ENCODE measurements at regions not wholly inside any gene's neighbourhood (a gene's known extent, or its start where the extent isn't known, plus 50 kb on each side); places are given as distances from the start of the nearest gene placed in this dataset.
"Not testable (repeated sequence)": the region's sequence is repeated elsewhere in the genome, so short reads cannot be mapped to it uniquely, and the experiment has no call there.

DNA sequence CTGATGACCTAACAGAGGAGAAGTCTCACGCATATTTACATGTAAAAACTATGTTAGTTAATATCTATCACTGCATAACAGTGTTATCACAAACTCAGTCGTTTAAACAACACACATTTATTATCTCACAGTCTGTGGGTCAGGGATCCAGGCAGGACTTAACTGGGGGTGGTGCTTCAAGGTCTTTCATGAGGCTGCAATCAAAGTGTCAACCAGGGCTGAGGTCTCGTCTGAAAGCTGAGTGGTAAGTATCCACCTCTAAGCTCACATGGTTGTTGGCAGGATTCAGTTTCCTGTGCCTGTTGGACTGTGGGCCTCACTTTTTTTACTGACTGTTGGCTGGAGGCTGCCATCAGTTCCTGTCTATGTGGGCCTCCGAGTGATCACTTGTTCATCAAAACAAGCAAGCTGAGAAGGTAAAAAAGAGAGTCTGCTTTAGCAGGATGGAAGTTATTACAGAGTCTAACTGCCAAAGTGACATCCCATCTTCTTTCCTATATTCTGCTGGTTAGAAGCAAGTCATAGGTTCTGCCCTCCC, 188.6 kb downstream of the CARTPT start:
- no peak for DNase-seq

DNA sequence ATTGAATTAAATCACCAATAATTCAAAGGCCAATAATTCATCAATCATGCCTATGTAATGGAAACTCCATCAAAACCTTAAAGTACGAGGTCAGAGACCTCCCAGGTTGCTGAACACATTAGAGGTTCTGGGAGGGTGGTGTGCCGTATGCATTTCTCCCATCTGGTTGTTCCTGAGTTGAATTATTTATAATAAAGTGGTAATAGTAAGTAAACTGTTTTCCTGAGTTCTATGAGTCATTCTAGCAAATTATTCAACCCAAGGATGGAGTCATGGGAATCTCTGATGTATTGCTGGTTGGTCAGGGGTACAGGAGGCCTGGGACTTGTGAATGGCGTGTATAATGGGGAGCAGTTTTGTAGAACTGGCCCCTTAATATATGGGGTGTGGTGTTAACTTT, 191.7 kb downstream of the CARTPT start:
- DNase-seq, result no peak

DNA sequence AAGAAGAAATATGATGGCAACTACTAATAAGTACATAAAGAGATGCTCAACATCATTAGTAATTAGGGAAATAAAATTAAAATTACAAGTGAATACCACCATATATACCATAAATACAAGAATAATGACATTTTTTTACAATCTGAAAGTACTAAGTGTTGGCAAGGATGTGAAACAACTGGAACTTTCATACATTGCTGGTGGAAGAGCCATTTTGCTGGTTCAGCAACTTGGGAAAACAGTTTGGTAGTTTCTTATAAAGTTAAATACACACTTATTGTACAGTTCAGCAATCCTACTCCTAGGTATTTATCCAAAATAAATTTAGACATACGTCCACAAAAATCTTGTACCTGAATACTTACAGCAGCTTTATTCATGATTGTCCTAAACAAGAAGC, 192.9 kb downstream of the CARTPT start:
- DNase-seq, result no peak

DNA sequence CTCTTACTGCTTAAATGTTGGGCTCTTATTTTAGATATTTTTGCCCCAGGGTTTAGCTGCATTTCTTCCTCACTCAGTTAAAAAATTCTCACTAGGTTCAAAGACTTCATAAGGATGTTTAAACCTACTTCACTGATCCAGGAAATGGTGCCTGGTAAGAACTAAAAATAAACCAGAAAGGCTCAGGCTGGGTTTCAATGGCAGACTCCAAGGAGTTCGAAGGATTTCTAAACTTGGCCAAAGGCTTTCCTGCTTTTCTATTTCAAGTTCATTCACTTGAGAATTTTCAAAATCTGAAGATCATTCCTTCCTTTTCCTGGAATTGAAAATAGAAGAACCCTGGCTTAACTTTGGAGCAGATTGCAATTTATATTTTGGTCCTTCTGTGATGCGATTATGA, 193.0 kb upstream of the MAP1B start:
- no peak for DNase-seq

DNA sequence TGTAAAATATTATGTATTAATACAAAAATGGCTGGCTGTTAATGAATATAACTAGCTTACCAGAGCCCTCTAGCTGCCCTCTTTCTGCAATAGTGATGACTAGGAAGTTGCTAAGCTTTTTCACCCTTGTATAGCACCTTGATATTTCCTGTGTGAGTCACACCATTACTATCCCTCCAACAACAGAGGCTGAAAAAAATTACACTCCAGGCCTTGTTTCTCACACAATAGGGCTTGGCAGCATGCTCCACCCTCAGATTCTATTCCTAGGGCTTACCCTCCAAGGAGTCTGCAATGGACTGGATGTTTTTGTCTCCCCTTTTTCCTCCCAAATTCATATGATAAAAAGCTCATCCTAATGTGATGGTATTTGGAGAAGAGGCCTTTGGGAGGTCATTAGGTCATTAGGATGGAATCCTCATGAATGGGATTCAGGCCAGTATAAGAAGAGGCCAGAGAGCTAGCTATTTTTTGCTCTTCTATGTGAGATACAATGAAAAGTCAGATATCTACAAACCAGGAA, 184.6 kb upstream of the MAP1B start:
- DNase-seq, result no peak

DNA sequence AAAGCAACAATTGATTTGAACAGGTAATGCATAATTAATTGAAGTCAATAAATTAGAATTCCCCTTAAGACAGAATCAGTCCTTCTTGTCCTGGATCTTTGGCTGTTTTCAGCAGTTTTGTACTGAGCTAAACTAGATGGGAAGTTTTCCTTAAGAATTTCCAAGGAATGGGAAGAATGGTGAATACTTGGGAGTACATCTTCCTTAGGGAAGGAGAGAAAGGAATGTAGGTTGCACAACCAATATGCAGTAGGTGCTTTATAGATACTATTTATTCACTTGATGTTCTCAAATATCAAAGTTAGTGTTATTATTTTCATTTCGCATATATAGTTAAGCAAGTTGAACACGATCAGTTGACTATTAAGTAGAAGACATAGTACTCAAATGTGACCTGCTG, 183.5 kb upstream of the MAP1B start:
- no peak for DNase-seq

DNA sequence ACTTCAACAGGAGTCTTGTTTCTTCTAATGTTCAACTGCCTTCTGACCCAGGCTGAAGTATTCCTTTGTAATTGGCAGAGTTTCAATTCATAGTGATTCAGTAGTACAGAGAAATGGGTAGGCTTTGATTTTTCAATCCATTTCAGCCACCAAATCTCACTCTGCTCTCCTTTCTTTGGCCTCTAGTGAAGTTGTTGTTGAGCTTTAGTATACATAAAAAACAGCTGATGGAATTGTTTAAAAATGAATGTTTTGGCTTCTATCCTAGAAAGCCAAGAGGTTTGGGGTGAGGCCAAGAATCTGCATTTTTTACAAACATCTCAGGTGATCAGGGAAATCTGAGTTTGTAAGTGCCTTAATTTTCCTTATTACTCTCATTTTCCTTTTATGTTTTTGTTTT, 182.9 kb upstream of the MAP1B start:
- DNase-seq, result no peak

DNA sequence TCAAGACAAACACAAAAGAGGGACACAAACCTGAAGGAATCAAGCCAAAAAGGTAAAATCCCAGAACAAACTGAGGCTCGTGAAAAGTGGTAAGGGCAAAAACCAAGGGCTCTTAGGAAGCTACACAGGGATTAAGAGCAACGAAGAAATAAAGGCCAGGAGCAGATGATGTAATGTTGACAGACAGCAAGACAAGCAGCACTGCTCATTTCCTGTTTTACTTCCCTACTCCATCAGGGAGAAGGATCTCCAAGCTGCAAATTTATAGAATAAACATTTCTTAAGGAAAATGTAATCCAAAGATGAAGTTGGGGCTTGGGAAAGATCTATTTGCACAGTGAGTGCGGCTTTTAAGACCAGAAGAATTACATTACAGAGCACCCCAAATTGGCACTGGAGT, 182.3 kb upstream of the MAP1B start:
- peak in 1 of 2 experiments; percentile 36 for DNase-seq

DNA sequence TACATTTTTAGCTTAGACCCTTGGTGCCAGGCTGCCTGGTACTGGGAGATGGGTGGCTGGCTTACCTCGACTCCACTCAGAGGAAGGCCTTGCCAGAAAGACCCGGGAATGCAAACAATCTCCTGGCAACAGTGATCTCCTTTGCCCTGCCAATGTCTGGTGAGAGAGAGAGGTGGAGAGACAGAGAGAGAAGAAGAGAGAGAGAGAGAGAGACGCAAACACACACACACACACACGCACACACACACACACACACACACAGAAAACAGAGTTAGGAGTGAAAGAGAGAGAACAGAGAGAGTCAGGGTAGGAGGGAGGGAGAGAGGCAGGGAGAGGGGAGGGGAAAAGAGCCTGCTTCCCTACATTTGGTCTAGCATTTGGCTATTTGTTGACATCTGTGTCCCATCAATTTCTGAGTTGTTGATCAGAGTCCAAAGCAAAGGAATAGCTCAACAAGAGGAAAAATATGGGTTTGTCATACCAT, 181.6 kb upstream of the MAP1B start:
- DNase-seq, result no peak

DNA sequence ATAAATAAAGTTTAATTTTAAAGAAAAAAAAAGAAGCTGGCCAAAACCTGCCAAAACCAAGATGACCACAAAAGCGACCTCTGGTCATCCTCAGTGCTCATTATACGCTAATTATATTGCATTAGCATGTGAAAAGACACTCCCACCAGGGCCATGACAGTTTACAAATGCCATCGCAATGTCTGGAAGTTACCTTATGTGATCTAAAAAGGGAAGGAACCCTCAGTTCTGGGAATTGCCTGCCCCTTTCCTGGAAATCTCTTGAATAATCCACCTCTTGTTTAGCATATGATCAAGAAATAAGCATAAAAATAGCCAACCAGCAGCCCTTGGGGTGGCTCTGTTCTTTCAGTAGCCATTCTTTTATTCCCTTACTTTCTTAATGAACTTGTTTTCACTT, 178.3 kb upstream of the MAP1B start:
- no peak for DNase-seq

DNA sequence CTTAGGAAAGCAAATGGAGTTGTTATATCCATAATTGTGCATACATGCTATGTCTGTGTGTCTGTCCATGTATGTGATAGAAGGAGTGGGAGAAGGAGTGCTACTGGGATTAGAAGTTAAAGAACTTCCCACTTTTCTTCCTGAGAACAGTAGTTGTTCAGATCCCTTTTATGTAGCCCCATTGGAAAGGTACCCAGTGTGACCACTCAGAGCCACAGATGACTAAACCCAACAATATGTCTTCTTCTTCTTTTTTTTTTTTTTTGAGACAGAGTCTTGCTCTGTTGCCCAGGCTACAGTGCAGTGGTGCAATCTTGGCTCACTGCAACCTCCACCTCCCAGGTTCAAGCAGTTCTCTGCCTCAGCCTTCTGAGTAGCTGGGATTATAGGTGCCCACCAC, 176.7 kb upstream of the MAP1B start:
- not testable (repeated sequence) for DNase-seq

DNA sequence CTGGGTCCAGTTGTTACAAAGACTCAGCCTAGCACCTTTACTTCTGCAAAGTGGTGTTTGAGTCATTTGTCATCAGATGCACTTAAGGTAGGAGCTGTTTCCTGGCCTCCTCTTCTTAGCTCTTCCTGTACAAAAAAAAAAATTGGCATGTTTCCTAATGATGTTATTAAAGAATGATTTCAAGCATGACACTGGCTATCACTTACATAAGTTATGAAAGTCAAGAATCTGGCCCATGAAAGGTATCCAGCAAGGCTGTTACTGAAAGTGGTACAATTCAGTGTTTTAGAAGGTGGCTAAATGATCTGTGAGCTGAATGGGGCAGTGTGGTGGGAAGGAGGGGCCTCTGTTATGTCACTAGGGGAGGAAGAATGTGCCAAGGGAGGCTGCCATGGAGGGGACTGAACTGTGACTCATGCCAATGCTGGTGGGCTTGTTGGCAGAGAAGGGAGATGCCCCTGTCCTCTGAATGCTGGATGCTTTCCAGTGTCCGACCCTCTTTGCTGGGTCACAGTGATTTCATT, 175.1 kb upstream of the MAP1B start:
- DNase-seq, result no peak

DNA sequence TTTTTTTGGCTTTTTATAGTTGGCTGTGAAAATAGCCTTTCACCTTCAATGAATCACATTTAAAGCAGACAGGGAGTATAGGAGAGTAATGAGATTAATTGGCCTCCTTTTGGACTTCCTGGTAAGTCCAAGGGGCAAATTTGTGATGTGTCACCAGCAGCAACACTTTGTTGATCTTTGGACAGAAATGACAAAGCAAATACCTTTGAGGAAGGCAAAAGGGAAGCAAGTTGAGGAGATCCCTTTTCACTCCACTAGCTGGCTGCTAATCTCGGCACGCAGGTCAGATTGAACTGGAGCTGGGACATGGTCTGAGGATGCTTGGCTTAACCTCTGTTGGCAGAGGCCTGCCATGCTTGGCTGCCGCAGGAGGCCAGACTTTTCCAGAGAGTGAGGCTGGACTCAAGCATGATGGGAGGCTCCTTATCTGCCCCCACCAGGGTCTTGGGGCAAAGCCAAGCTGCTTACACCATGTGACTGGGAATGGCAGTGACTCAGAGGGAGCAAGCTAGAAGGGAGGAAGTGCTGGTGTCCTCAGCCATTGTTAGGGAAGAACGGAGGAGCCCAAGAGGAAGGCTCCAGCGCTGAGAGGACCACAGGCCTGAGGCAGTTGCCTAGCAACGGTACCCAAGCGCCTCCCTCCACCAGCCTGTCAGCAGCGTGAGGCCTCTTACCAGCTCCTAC, 174.5 kb upstream of the MAP1B start:
- DNase-seq, result peak; percentile 29 to 45

DNA sequence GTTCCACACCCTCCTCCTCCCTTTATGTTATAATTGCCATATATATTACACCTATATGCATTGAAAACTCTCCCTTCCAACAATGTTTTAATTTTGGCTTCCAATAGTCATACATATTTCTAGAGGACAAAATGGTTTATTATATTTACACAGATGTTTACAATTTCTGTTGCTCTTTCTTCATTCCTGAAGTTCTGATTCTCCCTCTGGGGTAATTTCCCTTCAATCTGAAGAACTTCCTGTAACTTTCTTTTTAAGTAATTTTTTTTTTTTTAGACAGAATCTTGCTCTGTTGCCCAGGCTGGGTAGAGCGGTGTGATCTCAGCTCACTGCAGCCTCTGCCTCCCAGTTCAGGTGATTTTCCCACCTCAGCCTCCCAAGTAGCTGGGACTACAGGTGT, 173.0 kb upstream of the MAP1B start:
- no peak for DNase-seq

DNA sequence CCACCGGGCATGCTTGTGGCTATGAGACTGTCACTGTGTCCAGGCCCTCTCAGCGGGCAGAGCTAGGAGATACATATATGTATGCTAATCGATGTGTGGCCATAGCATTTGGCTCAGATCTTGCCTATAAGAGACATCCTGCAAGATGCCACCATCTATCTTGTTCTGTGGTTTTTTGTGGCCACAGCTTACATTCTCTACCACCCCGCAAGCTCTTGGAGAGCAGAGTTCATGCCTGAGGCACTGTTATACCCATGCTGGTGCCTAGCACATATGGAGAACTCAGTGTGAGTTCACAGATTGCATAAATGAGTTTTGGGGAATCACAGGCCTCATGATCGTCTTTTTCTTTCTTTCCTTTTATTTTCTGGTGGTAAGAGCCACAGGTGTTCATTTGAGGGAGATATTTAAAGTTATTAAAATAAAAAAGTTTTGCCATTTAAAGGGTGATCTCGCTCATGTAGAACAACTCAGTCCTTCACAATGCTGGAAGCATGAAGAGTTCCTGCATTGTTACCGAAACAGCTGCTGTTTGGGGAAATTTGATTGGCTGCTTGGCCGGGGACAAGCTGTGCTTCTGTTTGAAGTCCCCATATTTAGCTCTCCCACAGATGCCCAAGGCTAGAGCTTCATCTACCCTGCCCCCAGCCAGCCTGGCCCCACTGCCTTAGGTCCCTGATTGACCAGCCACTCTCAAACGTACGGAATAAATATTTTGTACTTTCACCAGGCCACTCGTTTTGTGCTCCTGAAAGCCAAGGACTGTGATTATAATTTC, 169.2 kb upstream of the MAP1B start:
- peak; percentile 84 to 85 for DNase-seq

DNA sequence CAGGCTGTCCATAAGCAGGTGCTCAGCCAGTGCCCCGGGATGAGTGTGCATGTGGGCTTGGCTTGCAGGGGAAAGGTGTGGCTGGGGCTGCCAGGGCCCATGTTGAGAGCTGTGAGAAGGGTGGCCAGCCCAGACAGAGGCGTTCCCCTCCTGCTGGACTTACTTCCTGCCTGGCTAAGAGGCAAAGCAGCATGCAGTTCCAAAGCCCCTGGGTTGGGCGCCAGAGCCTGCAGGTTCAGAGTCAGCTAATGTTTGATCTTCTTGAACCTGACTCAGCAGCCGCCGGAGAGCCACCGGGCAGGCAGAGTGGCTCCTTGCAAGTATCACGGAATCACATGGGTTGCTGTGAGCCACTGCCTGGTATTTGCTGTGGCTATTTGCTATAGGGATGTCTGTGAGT, 168.4 kb upstream of the MAP1B start:
- DNase-seq, result peak; percentile 89 to 93

DNA sequence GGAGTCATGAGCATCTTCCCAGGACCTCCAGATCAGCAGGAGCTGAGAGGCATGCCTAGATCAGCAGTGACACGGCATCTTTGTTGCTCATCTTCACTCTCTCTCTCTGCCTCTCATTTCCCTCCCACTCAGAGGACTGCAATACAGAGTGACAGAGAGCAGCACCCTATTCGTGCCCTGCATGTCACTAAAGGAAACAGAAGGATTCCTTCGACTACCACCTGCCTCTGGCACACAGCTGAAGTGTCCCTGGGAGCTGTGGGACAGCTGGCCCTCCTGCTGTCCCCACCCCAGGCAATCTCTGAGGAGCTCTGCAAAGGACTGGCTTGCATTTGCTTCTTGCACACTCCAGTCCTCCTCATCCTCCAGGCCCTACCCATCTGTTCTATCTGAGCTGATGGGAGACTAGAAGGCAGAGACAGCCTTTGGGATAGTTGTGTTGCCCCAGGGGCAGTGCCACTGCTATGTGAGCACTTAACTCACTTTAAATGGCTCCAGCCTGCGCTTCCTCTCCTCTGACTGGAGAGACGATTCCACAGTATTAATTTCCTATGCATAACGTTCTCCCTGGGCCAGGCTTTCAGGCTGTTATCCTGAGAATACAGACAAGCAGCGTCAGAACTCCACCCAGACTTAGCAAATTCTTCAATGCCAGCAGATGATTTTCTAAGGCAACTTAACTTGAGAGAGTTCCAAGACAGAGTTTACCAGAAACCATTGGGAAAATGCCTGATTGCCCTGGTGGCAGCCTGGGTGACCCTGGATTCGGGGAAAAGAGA, 167.6 kb upstream of the MAP1B start:
- DNase-seq, result peak; percentile 48 to 53

DNA sequence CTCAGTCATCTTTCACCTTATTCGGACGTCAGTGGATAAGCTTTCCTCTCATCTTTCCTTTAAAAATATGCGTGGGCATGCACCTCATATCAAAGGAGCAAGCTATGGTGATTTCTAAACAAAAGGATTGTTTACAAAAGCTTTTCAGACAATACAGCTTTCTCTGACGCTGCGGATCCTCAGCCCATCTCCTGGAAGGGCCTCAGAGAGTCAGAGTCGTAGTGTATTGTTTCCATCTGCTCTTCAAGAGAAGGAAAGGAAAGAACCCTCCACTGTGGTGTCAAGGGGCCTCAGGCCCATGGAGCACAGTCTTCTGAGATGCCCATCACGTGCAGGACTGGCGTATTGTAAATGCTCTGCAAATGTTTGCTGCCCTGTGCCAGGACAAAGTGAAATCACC, 163.4 kb upstream of the MAP1B start:
- no peak for DNase-seq

DNA sequence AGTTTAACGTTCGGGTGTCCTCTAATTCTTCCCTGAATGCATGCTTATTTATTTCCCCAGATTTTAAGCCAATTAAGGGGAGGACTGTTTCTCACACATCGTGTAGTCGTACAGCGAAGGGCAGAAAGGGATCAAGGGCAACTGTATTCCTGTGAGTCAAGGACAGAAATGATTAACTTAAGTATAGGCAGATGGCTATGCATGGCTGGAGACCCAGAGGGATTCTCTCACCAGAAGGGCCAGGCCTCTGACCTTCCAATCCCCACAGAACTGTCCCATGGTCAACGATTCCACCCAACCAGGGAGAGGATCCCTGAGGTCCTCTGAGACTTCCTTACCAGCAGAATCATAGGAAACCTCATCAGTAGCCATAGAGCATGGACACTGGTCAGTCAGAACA, 161.8 kb upstream of the MAP1B start:
- DNase-seq, result no peak

DNA sequence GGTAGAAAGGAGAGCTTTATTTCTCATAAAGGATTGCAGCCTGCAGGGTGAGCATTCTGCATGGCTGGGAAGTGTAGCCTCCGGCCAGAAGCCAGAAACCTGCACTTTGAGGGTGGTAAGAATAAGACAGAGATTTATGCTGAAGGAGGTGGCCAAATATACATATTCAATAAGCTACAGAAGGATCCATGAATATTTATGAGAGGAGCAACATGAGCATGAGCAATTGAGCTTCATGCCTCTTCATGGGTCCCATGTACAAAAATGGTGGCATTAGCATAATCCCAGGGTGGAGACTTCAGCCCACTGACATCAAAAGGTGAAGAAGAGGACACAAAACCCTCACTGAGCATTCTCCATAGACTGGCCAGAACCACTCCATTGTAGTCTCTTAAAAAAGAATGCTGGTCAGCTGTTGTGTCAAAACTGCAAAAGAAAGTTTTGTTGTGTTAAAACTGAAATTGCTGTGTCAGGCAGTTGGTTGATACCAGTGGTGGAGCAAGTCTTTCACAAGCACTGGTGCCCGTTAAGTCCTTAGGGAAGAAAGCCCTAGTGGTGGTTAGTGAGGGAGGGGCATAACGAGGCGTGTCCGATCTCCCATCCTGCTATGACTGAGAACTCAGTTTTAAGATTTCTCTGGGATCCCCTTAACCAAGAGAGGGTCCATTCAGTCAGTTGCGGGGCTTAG, 160.8 kb upstream of the MAP1B start:
- no peak for DNase-seq

DNA sequence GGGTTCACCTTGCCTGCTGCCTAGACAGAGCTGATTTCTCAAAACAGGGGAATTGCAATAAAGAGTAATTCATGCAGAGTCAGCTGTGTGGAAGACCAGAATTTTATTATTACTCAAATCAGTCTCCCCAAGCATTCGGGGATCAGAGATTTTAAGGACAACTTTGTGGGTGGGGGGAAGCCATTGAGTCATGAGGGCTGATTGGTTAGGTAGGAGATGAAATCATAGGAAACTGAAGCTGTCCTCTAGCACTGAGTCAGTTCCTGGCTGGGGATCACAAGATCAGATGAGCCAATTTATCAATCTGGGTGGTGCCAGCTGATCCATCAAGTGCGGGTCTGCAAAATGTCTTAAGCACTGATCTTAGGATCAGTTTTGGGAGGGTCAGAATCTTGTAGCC, 159.1 kb upstream of the MAP1B start:
- no peak for DNase-seq

DNA sequence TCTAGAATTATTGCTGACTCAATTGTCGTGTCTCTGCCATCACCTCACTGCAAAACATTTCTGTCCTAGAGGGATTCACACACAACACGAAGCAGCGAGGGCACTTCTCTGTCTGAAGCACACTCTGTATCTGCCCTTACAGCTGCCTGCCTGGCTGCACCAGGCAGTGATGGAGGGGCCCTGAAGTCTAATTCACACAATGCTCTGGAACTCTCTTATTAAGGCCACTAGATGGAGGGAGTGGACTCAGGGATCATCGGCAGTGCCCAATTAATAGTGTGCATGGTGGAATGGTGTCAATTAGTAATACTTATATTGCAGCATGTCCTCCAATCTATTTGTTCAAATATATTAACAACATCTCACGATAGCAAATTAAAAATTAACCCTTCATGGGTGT, 157.5 kb upstream of the MAP1B start:
- no peak for DNase-seq
